GM10266 (cell line): ENCODE measurements at regions not wholly inside any gene's neighbourhood (a gene's known extent, or its start where the extent isn't known, plus 50 kb on each side); places are given as distances from the start of the nearest gene placed in this dataset.

Experiments used
- DNase-seq: peaks from one replicate; pipeline ENCODE4 v3.0.0; 2012; ENCODE audit errors: extremely low spot score
- TF ChIP-seq, protein P1 (sequence below): IDR thresholded peaks from 2 replicates; pipeline ENCODE4 v1.5.1; 2012; ENCODE audit warnings: mild to moderate bottlenecking, low read depth; ENCODE audit not compliant: control insufficient read depth, insufficient read depth; ENCODE audit errors: missing control alignments

DNA sequence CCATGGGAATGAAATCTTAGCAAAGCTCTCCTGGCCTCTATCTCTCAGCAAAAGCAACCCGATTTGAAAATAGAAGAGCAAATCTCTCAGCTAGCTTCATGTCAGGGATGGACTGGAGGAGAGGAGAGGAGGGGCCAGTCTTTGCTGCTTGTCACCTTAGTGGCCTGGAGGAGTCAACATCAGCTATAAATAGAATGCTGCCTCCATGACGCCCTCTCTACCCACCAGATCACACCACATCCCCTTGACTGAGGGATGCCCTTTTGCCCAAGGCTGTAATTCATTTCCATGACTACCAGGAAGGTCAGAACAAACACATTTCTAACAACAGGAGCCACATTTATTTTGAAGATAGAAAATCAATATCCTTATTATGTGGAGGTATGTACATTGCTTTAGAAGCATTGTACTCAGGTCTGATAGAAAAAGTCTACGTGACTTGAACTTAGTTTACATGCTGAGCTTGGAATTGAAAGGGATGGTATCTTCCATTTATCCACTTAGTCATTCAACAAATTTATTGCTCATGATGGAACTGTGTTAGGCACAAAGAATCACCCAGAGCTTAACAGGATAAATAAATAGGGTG lies 92.4 kb upstream of the LIFR start:
- no peak for DNase-seq

DNA sequence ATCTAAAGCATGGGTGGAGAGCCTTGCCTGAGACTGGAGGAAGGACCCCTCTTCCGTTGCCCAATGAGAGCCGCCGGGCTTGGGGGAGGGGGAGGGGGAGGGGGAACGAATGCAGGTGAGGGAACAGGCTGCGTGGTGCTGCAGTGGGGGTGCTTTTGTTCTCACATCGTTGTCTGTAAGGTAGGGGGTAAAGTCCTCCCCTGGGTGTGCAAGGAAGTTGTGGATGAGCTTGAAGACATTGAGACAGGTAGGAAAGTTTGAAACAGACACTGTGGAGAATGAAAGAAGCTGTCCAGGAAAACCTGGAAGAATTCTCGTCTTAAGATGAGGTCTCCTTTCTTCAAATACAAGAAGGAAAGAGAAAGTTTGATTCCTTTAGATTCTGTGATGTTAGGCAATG lies 94.1 kb upstream of the LIFR start:
- TF ChIP-seq, protein P1, sequence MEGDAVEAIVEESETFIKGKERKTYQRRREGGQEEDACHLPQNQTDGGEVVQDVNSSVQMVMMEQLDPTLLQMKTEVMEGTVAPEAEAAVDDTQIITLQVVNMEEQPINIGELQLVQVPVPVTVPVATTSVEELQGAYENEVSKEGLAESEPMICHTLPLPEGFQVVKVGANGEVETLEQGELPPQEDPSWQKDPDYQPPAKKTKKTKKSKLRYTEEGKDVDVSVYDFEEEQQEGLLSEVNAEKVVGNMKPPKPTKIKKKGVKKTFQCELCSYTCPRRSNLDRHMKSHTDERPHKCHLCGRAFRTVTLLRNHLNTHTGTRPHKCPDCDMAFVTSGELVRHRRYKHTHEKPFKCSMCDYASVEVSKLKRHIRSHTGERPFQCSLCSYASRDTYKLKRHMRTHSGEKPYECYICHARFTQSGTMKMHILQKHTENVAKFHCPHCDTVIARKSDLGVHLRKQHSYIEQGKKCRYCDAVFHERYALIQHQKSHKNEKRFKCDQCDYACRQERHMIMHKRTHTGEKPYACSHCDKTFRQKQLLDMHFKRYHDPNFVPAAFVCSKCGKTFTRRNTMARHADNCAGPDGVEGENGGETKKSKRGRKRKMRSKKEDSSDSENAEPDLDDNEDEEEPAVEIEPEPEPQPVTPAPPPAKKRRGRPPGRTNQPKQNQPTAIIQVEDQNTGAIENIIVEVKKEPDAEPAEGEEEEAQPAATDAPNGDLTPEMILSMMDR, result no peak
- no peak for DNase-seq

More for the DNA sequence above, 92.4 kb upstream of the LIFR start:
- TF ChIP-seq, protein P1, result no peak

DNA sequence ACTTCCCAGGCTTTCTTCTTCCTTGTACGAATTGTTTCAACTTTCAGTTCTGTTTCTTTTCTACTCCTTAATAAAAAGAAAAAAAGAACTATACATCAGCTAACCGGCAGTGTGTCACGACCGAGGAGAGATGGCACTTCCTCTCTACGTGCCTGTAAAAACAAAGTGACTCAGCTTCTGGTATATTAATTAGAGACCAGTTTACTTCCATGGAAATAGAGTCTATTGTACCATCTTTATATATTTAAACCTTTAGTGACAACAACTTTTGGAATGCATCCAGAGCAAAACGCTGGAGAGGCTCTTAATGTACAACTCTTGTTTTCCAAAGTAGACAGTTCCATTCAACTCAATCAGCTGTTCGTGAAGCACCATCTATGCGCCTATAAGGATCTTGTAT lies 94.5 kb upstream of the LIFR start:
- no peak for DNase-seq
- TF ChIP-seq, protein P1, result no peak

DNA sequence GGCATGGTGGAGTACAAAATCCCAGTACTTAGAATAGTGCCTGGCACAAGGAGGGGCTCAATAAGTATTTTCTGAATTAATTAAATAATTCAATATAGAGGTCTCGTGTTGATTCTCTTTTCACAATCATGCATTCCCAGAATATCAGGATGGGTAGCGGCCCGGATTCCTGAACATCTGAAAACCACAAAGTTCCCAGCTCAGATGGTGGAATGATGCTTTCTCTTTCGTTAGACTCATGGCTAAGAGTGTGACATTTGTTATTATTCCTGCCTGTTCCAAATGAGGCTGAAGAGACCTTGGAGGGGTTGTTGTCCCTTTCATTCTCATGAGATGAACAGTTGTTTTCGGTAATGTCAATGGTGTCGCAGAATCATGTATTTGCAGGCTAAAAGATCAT lies 95.4 kb upstream of the LIFR start:
- no peak for DNase-seq
- TF ChIP-seq, protein P1, result no peak

DNA sequence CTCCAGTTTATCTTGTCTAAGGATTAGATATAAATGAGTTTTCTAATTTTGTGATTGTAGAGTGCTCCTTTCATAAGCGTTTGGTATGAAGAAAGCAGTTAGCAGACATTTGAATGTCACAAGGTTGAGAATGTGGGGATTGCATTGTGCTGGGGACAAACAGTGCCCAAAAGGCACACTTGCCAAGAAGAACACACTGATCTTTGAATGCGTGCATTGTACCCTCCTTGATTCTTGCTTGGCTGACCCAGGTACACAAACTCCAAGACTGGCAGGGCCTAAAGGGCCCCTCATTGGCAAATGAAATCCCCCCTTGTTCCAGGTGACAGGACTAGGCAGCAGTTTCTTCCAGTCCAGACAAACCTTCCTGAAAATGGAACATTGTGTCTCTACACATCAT lies 96.9 kb upstream of the LIFR start:
- TF ChIP-seq, protein P1, result no peak
- DNase-seq, result no peak

DNA sequence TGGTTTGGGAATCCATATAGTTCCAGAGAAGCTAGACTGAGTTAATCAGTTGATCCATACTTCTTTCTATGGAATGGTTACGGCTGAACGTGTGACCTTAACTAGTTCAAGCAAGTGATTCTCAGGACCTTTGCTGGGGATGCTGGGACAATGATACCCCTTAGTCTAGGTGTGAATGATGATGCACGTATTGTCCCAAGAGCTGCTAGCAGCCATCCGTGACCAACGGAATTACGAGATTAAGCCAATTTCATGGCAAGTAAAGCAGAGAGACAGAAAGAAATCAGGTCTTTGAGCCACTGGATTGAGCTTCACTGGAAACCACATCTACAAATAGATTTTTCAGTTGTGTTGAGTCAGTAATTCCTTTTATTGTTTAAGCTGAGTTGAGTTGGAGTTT lies 99.2 kb upstream of the LIFR start:
- DNase-seq, result no peak

DNA sequence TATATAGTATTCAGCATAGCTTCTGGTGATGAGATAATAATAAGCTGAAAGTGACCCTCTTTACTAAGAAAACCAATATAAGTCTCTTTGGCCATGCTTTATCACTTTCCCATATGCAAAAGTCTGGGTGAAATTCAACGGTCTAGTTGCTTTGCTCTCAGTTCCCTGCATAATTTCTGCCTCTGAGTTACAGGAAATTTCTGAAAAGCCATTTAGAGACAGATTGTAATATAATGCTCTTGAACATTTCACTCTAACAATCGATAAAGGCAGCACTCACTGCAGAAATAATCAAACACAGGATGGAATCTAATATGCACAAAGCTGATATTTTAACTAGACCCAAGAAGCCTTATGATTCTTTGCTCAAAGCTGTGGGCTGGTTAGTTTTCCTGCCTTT lies 100.1 kb upstream of the LIFR start:
- no peak for DNase-seq
- TF ChIP-seq, protein P1, result no peak

More for the DNA sequence above, 99.2 kb upstream of the LIFR start:
- TF ChIP-seq, protein P1, result no peak
